Panc1 (cell line): ENCODE measurements at regions not wholly inside any gene's neighbourhood (a gene's known extent, or its start where the extent isn't known, plus 50 kb on each side); places are given as distances from the start of the nearest gene placed in this dataset.

ENCODE experiments used
- CTCF ChIP-seq: fragments of 450-650 bp; IDR thresholded peaks from 2 replicates; pipeline ENCODE4 v1.5.1; 2017; ENCODE audit warnings: mild to moderate bottlenecking
- POLR2AphosphoS5 ChIP-seq: IDR thresholded peaks from 2 replicates; pipeline ENCODE4 v1.6.1; 2012; ENCODE audit warnings: mild to moderate bottlenecking, low read depth, low read length, moderate library complexity
- REST ChIP-seq, 2 experiments: IDR thresholded peaks; 2 replicates each; pipeline ENCODE4 v1.6.1; 2011 to 2012; ENCODE audit warnings: low read depth in 2 of 2, control low read depth in 1 of 2, low read length in 1 of 2, mild to moderate bottlenecking in 1 of 2, moderate library complexity in 1 of 2; ENCODE audit not compliant: insufficient read depth in 1 of 2
- SIN3A ChIP-seq: IDR thresholded peaks from 2 replicates; pipeline ENCODE4 v1.6.1; 2012; ENCODE audit warnings: low read depth, mild to moderate bottlenecking, low read length, moderate library complexity, borderline replicate concordance; ENCODE audit not compliant: insufficient read depth
- TCF7L2 ChIP-seq: IDR thresholded peaks from 2 replicates; pipeline ENCODE4 v1.6.1; 2011; ENCODE audit warnings: mild to moderate bottlenecking, low read depth, low read length, inconsistent platforms

- no peak for TF ChIP-seq CTCF
- no peak for TF ChIP-seq POLR2AphosphoS5
- TF ChIP-seq REST (IDR thresholded peaks at IDR 0.05; ENCODE audit: insufficient read depth in 1 of 2, low read depth in 2 of 2, low read length in 1 of 2): no peak
- no peak for TF ChIP-seq TCF7L2
- no peak for TF ChIP-seq SIN3A
Measured at GRCh38 chr2:78606895-78607294, 418.6 kb upstream of the REG3G start.
